Superior temporal gyrus (tissue), 1 donor: ENCODE measurements at regions not wholly inside any gene's neighbourhood (a gene's known extent, or its start where the extent isn't known, plus 50 kb on each side); places are given as distances from the start of the nearest gene placed in this dataset.

ENCODE experiments used
- DNase-seq: peaks from one replicate; pipeline ENCODE4 v3.0.0-alpha.2; 2016; ENCODE audit errors: extremely low spot score

GRCh38 chr1:219801156-219801820 lies 127.1 kb downstream of the SLC30A10 start:
- no peak for DNase-seq

GRCh38 chr1:219798283-219799030 lies 129.9 kb downstream of the SLC30A10 start:
- no peak for DNase-seq

GRCh38 chr1:219797683-219798082 lies 130.7 kb downstream of the SLC30A10 start:
- no peak for DNase-seq

GRCh38 chr1:219797009-219797408 lies 131.3 kb downstream of the SLC30A10 start:
- DNase-seq, result no peak

GRCh38 chr1:219795363-219795917 lies 132.9 kb downstream of the SLC30A10 start:
- DNase-seq, result no peak

- DNase-seq, result no peak
Measured at GRCh38 chr1:219794085-219794743, 134.1 kb downstream of the SLC30A10 start.

- DNase-seq, result no peak
Measured at GRCh38 chr1:219792337-219793021, 135.9 kb downstream of the SLC30A10 start.

GRCh38 chr1:219791766-219792165 lies 136.6 kb downstream of the SLC30A10 start:
- DNase-seq, result no peak

GRCh38 chr1:219790834-219791615 lies 137.3 kb downstream of the SLC30A10 start:
- no peak for DNase-seq

- DNase-seq, result no peak
Measured at GRCh38 chr1:219788700-219789099, 139.7 kb downstream of the SLC30A10 start.

GRCh38 chr1:219788091-219788490 lies 140.3 kb downstream of the SLC30A10 start:
- DNase-seq, result no peak

GRCh38 chr1:219784660-219785381 lies 143.5 kb downstream of the SLC30A10 start:
- DNase-seq, result no peak

- DNase-seq, result no peak
Measured at GRCh38 chr1:219783605-219784235, 144.6 kb downstream of the SLC30A10 start.

GRCh38 chr1:219782929-219783328 lies 145.4 kb downstream of the SLC30A10 start:
- no peak for DNase-seq

GRCh38 chr1:219782311-219782710 lies 146.0 kb downstream of the SLC30A10 start:
- DNase-seq, result no peak

- no peak for DNase-seq
Measured at GRCh38 chr1:219781491-219781890, 146.9 kb downstream of the SLC30A10 start.

- DNase-seq, result no peak
Measured at GRCh38 chr1:219778793-219779369, 149.5 kb downstream of the SLC30A10 start.

- no peak for DNase-seq
Measured at GRCh38 chr1:219778110-219778509, 150.2 kb downstream of the SLC30A10 start.

GRCh38 chr1:219774386-219774785 lies 154.0 kb downstream of the SLC30A10 start:
- no peak for DNase-seq

GRCh38 chr1:219773775-219774174 lies 154.6 kb downstream of the SLC30A10 start:
- no peak for DNase-seq
